C4-2B (cell line): ENCODE measurements at regions not wholly inside any gene's neighbourhood (a gene's known extent, or its start where the extent isn't known, plus 50 kb on each side); places are given as distances from the start of the nearest gene placed in this dataset.

Experiments used
- ZFX ChIP-seq: fragments of 450-650 bp; IDR thresholded peaks from 2 replicates; pipeline ENCODE4 v1.6.1; 2017
- TF ChIP-seq, protein P1 (sequence below): fragments of 450-650 bp; conservative IDR thresholded peaks from 2 replicates; pipeline ENCODE4 v1.5.1; 2017; ENCODE audit warnings: mild to moderate bottlenecking

DNA sequence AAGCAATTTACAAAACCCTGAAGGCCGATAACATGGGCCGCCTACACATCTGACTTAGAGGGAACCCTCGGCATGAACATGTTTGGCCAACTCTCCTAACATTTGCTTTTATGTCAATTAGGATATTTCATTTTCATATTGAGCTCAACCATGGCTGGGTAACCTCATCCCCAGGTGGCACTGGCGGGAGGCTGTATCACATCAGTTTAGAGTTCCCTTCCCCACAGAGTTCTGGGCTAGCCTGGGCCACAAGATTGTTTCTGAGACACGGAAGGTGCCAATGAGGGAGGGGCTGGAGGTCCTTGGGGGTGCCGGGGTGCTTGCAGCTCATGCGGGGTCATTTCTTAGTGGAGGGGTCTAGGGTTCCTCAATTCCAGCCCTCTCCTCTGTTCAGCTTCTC is 386.5 kb upstream of the MKI67 start:
- TF ChIP-seq, protein P1, sequence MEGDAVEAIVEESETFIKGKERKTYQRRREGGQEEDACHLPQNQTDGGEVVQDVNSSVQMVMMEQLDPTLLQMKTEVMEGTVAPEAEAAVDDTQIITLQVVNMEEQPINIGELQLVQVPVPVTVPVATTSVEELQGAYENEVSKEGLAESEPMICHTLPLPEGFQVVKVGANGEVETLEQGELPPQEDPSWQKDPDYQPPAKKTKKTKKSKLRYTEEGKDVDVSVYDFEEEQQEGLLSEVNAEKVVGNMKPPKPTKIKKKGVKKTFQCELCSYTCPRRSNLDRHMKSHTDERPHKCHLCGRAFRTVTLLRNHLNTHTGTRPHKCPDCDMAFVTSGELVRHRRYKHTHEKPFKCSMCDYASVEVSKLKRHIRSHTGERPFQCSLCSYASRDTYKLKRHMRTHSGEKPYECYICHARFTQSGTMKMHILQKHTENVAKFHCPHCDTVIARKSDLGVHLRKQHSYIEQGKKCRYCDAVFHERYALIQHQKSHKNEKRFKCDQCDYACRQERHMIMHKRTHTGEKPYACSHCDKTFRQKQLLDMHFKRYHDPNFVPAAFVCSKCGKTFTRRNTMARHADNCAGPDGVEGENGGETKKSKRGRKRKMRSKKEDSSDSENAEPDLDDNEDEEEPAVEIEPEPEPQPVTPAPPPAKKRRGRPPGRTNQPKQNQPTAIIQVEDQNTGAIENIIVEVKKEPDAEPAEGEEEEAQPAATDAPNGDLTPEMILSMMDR = no peak
- TF ChIP-seq ZFX = no peak
